ENCODE measurements at regions not wholly inside any gene's neighbourhood (a gene's known extent, or its start where the extent isn't known, plus 50 kb on each side); places are given as distances from the start of the nearest gene placed in this dataset.

DNA sequence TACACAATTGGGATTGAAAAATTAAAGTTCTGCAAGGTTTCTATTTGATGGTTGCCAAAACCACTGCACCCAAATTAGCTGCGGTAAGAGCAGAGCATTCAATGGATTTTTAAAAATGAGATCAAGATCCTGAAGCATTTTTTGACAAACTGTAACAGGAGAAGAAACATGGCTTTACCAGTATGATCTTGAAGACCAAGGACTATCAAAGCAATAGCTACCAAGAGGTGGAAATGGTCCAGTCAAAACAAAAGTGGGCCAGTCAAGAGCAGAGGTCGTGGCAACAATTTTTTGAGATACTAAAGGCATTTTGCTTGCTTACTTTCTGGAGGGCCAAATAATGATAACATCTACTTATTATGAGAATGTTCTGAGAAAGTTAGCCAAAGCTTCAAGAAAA, 186.8 kb downstream of the RDH14 start:
- no peak for DNase-seq

DNA sequence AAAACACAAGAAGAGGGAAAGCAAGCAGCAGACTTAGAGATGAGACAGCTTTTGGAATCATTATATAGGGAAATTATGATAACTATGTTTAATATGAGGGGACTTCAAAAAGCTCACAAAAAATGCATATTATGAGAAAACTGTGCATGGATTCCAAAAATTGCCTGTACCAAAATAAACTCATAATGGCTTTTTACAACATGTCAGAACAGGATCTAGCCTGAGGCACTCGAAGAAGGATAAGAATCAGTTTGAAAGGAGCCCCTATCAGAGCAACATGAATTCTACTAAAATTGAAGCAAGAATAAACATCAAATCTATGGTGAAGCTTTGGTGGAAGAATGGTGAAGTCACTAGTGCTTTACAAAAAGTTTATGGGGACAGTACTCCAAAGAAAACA, 187.4 kb downstream of the RDH14 start:
- no peak for DNase-seq

DNA sequence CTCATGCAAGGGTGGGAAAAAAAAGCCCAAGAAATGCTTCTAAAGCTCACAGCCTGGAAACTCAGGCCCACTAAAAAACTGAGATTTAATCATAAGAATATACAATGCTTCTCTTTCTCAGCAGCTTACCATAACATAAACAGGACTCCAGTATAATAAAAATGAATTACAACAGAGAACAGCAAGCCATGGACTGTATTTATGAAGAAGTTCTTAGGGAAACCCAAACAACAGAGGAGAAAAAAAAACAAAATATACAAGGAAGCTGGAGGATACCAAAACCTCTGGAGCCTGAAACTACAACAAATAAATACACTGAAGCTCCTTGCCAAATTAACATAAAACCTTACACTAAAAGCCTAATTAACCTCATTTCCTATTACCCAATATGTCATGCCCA, 187.8 kb downstream of the RDH14 start:
- DNase-seq: no peak

DNA sequence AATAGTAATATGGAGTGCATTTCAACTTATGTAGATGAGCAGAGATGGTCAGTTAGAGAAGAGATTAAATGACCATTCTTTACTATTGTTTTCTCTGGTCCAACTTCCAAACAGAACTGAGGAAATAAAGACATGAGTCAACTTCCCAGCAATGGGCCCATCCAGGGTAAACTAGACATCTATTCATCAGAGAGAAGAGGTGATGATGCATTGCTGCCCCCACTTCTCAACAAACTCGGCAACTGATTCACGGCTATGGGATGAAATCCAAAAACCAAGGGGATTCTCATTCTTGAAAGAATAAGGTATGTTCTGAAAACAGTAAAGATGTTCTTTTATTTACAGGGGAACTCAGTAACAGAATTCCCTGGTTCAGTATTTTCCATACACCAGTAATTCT, 190.7 kb downstream of the RDH14 start:
- DNase-seq: no peak

DNA sequence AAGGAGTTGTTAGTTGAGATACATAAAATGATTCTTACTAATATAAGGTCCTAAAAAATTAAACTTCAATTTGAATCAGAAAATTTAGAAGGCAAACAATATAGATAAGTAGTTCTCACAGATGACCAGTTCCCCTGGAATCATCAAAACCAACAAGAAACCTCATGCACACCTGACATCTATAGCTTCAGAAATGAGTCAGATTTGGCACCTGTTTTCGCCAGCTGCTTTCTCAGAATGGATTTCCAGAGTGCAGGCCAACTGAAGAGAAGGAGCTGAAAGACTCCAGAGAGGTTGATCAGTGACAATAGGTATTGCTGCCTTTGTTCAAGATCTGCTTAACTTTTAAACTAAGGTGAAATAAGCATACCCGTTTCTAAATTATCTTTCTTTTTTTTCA, 192.4 kb downstream of the RDH14 start:
- no peak for DNase-seq

DNA sequence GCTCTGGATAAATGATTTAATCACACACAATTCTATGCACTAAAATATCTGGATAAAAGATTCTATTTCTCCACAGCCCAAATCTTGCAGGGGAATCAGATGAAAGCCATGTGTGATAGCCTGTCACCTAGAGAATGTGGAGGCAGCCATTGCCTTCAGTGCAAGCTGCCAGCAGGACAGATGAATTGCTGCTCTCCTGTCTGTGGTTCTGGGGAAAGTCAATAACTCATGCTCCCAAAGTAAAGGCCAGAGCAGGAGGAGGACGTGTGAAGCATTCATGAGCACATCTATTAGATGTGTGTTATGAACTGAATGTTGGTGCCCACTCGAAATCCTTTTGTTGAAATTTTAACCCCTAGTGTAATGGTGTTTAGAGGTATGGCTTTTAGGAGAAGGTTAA, 195.1 kb downstream of the RDH14 start:
- DNase-seq: no peak

DNA sequence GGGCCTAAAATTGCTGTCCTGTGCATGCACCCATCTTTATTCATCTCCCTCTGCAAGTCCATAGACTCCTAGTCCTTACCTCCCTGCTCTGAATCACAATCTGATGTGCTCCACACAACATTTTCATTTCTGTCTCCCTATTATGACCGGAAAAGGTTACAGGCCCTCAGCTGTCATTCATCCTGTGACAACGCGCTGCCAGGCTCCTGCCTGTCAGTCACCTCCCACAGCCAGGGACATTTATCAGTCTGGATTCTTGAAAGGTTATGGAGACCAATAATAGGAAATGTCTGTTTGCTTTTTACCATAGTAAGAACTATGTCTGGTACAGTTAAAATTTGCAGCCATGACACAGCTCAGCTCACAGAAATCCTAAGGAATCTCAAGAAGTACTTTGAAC, 197.1 kb downstream of the RDH14 start:
- no peak for DNase-seq

DNA sequence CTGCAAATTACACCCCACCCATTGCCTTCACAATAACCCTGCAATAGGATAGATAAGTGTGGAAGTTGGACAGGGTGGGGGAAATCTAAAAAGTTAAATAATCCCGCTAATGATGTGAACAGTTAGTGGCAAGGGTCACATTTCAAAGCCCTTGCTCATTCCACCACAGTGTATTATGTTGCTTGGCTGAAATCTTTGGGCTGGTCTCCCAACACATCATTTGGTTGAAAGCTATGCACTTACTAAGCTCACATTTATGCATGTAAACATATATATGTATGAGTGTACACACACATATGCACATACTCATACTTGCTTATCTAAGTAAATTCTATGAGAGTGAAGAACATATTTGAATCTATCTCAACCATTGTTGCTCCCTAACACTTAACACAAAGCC, 197.8 kb downstream of the RDH14 start:
- no peak for DNase-seq

DNA sequence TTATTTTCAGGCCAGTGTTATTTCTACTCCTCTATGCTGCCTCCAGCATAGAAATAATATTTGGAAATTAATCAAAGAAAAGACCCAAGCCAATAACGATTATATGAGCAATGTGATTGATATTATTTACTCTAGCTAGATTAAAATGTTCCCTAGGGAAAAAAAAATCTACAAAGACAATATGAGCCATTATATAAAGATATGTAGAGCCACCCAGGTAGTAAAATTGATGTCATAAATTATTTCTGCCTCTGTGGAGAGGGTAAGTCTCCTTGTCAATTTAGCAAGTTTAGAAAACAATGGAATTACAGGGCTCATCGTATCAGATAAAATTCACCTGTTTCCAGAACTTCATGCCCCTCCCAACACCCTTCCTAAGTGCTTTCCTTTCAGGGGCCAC, 202.9 kb downstream of the RDH14 start:
- no peak for DNase-seq

DNA sequence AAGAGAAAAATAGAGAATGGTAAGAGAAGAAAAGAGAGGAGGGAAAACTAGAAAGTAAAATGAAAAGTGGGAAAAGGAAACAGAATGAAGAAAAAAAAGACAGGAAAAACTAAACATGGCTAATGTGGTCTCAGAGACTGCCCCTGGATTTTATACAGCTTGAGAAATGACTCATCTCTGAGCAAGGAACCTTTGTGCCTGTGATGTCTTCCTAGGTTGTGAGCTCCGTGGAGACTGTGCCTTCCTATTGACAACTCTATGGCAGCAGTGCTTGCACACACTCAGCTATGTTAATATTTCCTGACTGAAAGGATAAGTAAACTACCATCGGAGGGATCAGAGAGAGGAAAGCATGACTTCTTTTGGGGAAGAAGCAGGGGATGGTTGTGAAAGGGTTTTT, 203.8 kb downstream of the RDH14 start:
- no peak for DNase-seq

DNA sequence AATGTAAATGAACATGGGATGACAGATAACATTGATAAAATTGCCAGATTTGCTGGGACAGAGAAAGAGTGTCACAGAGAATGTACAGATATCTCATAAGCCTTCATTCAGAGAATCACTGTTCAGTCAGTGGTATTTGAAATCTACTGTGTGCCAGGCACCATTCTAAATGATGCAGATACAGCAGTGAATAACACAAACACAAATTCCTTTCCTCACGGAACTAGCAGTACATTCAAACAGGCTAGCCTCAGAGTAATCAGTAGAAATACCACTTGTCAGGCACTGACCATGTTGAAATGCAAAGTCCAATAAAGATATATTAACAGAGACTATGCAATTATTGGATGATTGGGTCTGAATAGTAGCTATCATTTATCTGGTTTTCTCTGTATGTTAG, 211.0 kb downstream of the RDH14 start:
- no peak for DNase-seq

DNA sequence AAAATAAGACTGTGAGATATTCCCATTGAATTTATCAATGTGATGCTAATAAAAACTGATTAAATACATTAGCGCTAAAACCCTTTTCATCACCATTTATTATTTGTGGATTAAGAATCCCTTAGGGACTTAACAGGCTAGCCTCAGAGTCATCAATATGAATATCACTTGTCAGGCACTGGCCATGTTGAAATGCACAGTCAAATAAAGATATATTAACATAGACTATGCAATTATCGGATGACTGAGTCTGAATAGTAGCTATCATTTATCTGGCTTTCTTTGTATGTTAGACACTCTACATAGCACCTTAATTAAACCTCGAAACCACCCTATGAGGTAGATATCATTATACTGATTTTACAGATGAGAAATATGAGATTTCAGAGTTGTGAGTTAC, 213.6 kb downstream of the RDH14 start:
- DNase-seq: no peak

DNA sequence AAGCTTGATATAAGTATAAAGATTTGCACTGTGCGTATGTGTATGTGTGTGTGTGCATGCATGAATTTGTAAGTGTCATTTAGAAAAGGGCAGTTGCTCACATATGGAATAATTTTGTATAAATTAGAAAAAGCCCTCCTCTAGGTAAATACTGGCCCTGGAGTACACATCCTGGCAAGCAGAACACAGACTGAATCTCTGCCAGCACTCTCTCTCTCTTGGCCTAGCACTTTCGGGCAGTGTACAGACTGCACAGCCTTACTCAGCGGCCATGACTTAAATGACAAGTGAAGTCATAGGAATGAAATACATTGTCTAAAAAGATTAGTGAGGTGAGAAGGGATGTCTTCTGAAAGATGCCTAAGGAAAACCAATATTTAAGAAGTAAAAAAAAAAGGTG, 214.1 kb downstream of the RDH14 start:
- DNase-seq: peak; percentile 42

DNA sequence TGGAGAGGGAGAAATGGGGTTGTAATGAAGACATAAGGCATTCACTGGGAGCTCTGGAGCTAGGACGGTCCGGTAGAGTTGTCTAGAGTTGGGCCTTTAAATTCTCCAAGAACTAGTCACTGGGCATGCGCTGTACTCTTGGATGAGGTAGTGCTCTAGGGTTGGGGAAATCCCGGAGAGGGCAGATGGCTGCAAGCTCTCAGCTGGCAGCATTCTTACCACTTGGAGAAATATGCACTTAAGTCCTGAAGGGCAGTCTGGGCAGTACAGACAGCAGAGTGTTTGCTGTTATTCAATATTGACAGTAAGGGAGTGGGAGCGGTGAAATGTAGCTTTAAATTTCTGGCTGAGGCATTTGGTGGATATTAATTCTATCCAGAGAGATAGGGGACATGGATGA, 214.6 kb downstream of the RDH14 start:
- DNase-seq: peak; percentile 87

DNA sequence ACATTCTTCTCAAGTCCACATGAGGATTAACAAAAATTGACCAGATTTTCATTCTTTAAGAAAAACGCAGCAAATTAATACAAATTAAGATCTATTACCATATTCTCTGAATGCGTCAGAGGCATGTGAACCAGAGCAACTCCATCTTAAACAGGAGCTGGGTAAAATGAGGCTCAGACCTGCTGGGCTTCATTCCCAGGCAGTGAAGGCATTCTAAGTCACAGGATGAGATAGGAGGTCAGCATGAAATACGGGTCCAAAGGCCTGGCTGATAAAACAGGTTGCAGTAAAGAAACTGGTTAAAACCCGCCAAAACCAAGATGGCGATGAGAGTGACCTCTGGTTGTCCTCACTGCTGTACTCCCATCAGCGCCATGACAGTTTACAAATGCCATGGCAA, 217.6 kb downstream of the RDH14 start:
- DNase-seq: no peak

DNA sequence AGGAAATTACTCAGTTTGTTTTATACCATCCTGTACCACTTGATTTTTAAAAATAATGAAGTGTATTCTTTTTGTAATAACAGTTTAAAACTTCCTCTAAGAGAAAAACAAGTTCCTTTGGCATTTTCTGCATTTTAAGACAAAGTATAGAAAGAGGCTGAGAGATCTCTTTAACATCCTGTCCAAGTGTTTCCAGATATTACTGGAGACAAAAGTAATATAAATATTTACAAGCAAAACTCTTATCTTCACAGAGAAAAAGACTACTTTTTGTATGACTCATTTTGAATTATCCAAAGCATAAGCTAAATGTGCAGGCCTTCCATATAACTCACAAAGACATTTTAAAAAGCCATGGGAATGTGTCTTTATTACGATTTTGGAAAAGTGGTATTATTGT, 221.1 kb downstream of the RDH14 start:
- DNase-seq: no peak

DNA sequence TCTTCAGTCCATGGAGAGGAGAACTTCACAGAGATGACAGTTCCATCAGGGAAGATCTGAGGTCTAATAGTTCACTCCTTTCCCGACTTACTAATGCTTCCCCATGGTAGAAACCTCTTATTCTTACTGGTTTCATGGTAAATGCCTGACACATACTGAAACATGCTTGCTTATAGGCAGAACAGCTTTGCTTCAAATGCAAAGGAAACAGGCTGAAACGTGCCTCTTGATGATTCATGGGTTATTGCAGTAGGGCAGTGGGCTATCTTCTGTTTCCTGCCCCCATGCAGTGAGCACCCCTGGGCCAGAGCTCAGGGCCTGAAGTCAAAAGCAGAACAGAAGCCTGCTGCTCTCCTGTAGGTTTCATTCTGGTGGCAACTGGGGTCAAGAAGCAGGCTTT, 223.5 kb downstream of the RDH14 start:
- DNase-seq: no peak

DNA sequence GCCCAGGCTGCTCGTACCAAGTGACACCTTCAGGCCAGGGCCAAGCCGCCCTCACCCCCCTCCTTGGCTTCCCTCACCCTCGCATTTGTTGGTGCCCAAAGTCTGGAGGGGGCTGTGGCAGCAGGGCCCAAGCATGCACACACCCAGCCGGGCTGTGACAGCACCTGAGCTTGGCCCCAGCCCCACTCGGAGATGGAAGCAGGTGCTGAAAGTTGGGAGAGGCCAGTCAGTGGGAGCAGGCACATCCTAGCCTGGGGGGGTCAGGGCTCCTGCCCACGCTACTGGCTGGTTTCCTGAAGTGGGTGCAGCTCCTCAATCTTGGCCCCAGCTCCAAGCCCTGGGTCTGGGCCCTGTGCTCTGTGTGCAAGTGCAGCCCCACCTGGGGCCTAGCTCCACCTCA, 228.0 kb downstream of the RDH14 start:
- no peak for DNase-seq

DNA sequence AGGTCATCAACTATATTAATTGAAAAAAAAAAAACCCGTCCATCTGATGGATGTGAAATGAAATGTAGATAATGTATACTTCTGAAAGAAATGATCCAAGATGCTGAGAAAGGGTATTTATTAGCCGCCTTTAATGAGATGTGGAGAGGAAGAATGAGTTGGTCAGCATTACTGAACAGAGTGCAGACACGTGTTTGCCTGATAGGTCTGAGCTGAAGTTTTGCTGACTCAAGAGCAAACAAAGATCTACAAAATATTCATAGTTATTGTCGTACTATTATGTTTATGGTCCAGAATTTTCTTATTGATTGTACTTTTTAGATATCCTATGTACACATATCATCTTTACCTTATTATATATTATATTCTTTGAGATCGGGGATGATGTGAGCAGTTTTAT, 235.3 kb downstream of the RDH14 start:
- peak; percentile 73 for DNase-seq

DNA sequence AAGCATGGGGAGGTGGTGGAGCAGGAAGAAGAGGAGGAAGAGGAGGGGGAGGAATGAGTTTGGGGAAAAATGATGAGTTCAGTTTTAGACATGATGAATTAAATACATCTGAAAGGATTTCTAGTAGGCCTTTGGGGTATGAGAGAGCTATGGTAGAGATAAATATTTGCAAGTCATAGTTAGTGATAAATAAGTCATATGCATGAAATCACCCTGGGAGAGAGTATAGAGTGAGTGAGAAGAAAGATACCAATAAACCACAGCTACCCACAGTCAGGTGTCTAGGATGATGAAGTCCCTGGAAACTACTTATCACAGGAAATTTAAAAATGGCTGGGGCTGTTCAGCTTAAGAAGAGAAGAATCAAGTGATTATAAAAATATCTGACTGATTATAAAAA, 240.5 kb downstream of the RDH14 start:
- DNase-seq: no peak

DNA sequence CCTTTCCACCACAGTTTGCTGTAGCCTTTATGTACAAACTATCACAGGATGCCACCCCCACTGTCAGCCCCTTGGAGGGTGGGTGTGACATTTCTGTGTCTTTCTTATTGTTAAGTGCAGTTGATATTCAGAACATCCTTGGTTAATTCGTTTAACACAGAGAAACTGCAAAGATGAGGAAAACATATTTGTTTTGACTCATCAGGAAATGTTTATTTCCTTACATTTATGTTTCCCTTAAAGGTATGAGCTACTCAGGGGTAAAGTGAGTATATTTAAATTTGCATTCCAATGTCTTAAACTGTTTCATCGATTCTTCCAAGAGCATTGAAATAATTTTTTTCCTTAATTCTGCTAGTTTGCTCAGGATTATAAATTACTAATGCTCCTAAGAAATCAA, 243.4 kb downstream of the RDH14 start:
- no peak for DNase-seq

DNA sequence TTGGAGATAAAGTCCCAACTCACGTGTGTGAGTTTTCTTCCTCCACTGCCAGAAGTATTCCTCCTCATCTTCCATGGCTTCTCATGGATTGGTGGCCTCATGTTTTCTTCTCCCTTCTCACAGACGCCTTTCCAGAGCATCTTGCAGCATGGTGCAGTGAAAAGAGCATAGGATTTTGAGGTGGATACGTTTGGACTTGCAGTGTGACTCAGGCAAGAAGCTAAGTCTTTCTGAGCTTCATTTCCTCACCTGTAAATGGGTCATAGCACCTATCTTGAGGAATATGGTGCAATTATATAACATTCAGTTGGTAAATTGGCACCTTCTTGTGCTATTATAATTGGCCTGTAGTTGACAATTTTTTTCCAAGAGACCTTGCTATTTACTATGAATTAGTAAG, 247.6 kb downstream of the RDH14 start:
- no peak for DNase-seq

DNA sequence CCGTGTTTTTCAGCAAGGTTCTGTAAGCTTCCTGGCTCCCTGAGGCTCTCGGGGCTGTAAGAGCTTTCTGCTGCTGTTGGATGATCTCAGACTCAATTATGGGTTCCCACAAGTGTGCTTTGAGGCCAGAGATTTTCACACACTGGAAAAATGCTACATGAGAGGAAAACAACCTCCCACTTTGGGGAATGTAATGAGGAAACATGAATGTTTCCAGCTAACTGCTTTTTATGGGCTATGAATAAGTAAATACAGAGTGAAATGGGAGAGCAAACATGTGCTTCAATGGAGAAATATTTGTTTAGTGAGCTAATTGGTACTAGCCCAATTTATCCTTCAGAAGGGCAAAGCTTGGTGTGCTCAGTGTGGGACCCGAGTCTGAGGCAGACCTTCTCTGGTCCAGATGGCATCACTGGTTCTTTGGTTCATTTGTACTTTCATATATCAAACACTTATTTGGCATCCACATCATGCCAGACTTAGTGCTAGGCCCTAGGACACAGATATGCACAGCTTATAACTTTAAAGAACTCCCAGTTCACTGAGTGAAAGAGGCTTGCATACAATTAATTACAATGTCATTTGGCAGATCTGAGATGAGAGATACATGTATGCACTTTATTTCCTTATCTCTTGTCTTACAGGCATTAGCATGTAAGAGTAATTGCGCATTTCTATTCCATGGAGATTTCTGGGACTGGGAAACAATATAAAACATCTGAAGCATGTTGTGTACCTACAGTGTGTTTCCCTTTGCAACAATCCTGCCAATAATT, 248.8 kb downstream of the RDH14 start:
- peak; percentile 69 for DNase-seq

DNA sequence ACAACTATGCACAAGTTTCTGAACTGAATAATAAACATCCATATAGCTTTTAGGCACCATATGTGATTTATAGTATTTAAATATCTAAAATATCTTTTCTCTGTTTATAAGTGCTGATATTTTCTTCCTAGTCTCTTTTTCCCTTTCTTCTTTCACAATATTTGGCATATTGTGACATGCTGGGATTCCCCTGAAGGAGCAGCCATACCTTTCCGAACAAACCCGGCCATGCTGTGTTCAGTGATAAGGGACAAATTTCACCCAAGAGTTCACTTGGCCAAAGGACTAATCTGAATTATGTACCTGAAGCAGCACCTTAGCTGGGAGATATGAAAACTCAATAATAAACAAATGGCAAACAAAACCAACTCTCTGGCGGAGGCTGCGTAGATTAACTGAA, 250.8 kb downstream of the RDH14 start:
- DNase-seq: no peak

DNA sequence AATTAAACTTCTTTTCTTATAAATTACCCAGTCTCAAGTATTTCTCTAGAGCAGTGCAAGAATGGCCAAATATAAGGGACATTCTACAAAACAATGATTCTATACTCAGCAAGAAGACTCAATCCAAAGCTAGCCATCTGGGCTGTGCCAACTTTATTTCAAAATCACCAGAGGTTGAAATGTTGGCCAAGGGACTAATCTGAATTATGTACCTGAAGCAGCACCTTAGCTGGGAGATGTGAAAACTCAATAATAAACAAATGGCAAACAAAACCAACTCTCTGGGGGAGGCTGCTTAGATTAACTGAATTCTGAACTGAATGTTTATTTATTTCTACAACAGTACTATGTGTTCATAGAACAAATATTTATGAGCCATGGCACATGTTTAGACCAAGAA, 251.3 kb downstream of the RDH14 start:
- DNase-seq: no peak

DNA sequence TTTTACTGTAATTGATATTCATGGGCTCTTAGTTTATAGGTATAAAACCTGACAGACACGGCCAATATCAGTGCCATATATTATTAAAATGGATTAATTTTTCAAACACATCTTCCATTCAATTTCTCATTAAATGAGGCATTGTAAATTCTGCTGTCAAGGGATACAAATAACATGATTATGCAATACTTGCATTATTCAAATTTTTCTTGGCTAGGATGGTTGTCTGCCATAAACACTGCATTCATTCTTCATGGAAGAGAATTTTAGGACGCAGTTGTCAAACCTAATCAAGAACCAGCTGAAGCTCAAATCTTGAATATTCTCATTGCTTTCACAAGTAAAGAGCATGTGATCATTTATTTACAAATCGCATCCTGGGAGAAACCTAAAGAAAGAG, 255.6 kb downstream of the RDH14 start:
- DNase-seq: no peak

Data from NCI-H510A treated with DMSO at 0.1 percent for 48 hours (cell line).